ENCODE measurements at regions not wholly inside any gene's neighbourhood (a gene's known extent, or its start where the extent isn't known, plus 50 kb on each side); places are given as distances from the start of the nearest gene placed in this dataset.

- no peak for DNase-seq
- H3K27me3 ChIP-seq = no peaks in the 10 kb centered on the region
- no peak overlapping the region for H3K4me3 ChIP-seq (ENCODE audit: low read depth, low read length)
- H3K9me3 ChIP-seq = no peaks in the 10 kb centered on the region
- H3K4me1 ChIP-seq = peaks cover 3% of the 10 kb centered on the region; the same call in 1 of the 2 replicates
- H3K36me3 ChIP-seq = no peaks in the 10 kb centered on the region
- no peak for TF ChIP-seq CTCF (IDR thresholded peaks at IDR 0.05; ENCODE audit: low read depth, low read length)
These were observed 655.3 kb upstream of the FRG1 start for GRCh38 chr4:189285377-189285776.

- Histone ChIP-seq H3K9me3 (no peaks in the 10 kb centered on the region), H3K36me3 (no peaks in the 10 kb centered on the region), H3K4me1 (no peaks in the 10 kb centered on the region), H3K4me3 (ENCODE audit: low read depth, low read length) (no peak overlapping the region), H3K27me3 (no peaks in the 10 kb centered on the region)
- no peak for DNase-seq
- no peak for TF ChIP-seq CTCF (IDR thresholded peaks at IDR 0.05; ENCODE audit: low read depth, low read length)
These were observed 648.7 kb upstream of the FRG1 start for GRCh38 chr4:189291939-189292338.

GRCh38 chr4:189293459-189293858 is 647.2 kb upstream of the FRG1 start:
- H3K27me3 ChIP-seq = no peaks in the 10 kb centered on the region
- no peak for DNase-seq
- H3K4me3 ChIP-seq (ENCODE audit: low read depth, low read length) = no peak overlapping the region
- H3K9me3 ChIP-seq = no peaks in the 10 kb centered on the region
- no peaks in the 10 kb centered on the region for H3K4me1 ChIP-seq
- no peak for TF ChIP-seq CTCF (IDR thresholded peaks at IDR 0.05; ENCODE audit: low read depth, low read length)
- no peaks in the 10 kb centered on the region for H3K36me3 ChIP-seq

- H3K36me3 ChIP-seq = no peaks in the 10 kb centered on the region
- no peak for TF ChIP-seq CTCF (IDR thresholded peaks at IDR 0.05; ENCODE audit: low read depth, low read length)
- no peak overlapping the region for H3K4me3 ChIP-seq (ENCODE audit: low read depth, low read length)
- DNase-seq = no peak
- H3K27me3 ChIP-seq = no peaks in the 10 kb centered on the region
- H3K9me3 ChIP-seq = no peaks in the 10 kb centered on the region
- H3K4me1 ChIP-seq = no peaks in the 10 kb centered on the region
These were observed 646.1 kb upstream of the FRG1 start for GRCh38 chr4:189294574-189294973.

- DNase-seq = no peak
- Histone ChIP-seq H3K4me1 (peaks cover 7% of the 10 kb centered on the region; the same call in 1 of the 2 replicates), H3K4me3 (ENCODE audit: low read depth, low read length) (no peak overlapping the region), H3K9me3 (no peaks in the 10 kb centered on the region), H3K27me3 (no peaks in the 10 kb centered on the region), H3K36me3 (no peaks in the 10 kb centered on the region)
- no peak for TF ChIP-seq CTCF (IDR thresholded peaks at IDR 0.05; ENCODE audit: low read depth, low read length)
These were observed 641.0 kb upstream of the FRG1 start for GRCh38 chr4:189299706-189300105.

GRCh38 chr4:189301692-189302091 is 639.0 kb upstream of the FRG1 start:
- Histone ChIP-seq H3K4me1 (peaks cover 7% of the 10 kb centered on the region; the same call in 1 of the 2 replicates), H3K27me3 (no peaks in the 10 kb centered on the region), H3K4me3 (ENCODE audit: low read depth, low read length) (no peak overlapping the region), H3K9me3 (no peaks in the 10 kb centered on the region), H3K36me3 (no peaks in the 10 kb centered on the region)
- no peak for TF ChIP-seq CTCF (IDR thresholded peaks at IDR 0.05; ENCODE audit: low read depth, low read length)
- no peak for DNase-seq
